ENCODE measurements at regions not wholly inside any gene's neighbourhood (a gene's known extent, or its start where the extent isn't known, plus 50 kb on each side); places are given as distances from the start of the nearest gene placed in this dataset.

- H3K4me1 ChIP-seq (ENCODE audit: control insufficient read depth, insufficient read depth, low read length), result no peaks in the 10 kb centered on the region
- no peaks in the 10 kb centered on the region for H3K79me2 ChIP-seq (ENCODE audit: control insufficient read depth, insufficient read depth, low read length)
- no peak overlapping the region for H3K27ac ChIP-seq (ENCODE audit: control insufficient read depth, insufficient read depth)
- no peak overlapping the region for H3K9ac ChIP-seq (ENCODE audit: control insufficient read depth, insufficient read depth, low read length)
- no peak overlapping the region for H2AFZ ChIP-seq (ENCODE audit: control insufficient read depth, low read depth, low read length)
- intact Hi-C loops (cut with micrococcal nuclease; ENCODE audit: unreplicated experiment) (loop anchor here (10.0 kb wide), 1 partner anchor 298 kb away; no protein-coding TSS in a partner anchor), in situ Hi-C loops (cut with MboI) (no loop called here)
- no TSS peak for BruUV-seq (replicated peaks)
- TF ChIP-seq BHLHE40 (IDR thresholded peaks at IDR 0.05; ENCODE audit: borderline replicate concordance in 1 of 2, low read depth in 2 of 2, low read length in 1 of 2), result peak in 1 of 2 experiments; percentile 50; a peak in 1 of 4 replicates
- TF ChIP-seq HDAC6 (IDR thresholded peaks at IDR 0.05; ENCODE audit: unreplicated experiment), result no peak
- SMC1A ChIA-PET (ENCODE audit: uncharacterized antibody, unreplicated experiment), result no interaction called here
- CTCF ChIA-PET, result interaction anchor here (0.6 to 1.7 kb wide), 2 partner anchors 29 to 553 kb away, joined by 5 to 6 read pairs; no protein-coding TSS in a partner anchor
- no peak overlapping the region for H3K4me3 ChIP-seq
- POLR2A ChIA-PET, result no interaction called here
- RAD21 ChIA-PET (ENCODE audit: unreplicated experiment), result no interaction called here
- H3K27me3 ChIP-seq (replicated peaks in 1 of 2; ENCODE audit: control insufficient read depth in 2 of 2, insufficient read depth in 2 of 2, low read length in 1 of 2), result no peaks in the 10 kb centered on the region
- no peaks in the 10 kb centered on the region for H3K36me3 ChIP-seq (ENCODE audit: control insufficient read depth in 2 of 2, insufficient read depth in 2 of 2, low read length in 1 of 2)
- FAIRE-seq (no peak), ATAC-seq (no peak; the same call in none of the 3 replicates), DNase-seq (ENCODE audit: low read depth, low spot score) (no peak)
- WGBS (ENCODE audit: insufficient coverage, insufficient replicate concordance, low lambda C conversion rate, missing lambda C conversion rate), result 20% methylated on average over 3 of the region's 3 CpGs
- H4K20me1 ChIP-seq (ENCODE audit: control insufficient read depth, insufficient read depth), result no peaks in the 10 kb centered on the region
- H3K9me3 ChIP-seq (replicated peaks; ENCODE audit: control insufficient read depth, insufficient read depth, low read length), result no peaks in the 10 kb centered on the region
- H3K4me2 ChIP-seq (ENCODE audit: control insufficient read depth, insufficient read depth), result no peak overlapping the region
These were observed 58.1 kb upstream of the ERBB4 start for GRCh38 chr2:212596688-212597087.

- H3K36me3 ChIP-seq (ENCODE audit: control insufficient read depth in 2 of 2, insufficient read depth in 2 of 2, low read length in 1 of 2), result no peaks in the 10 kb centered on the region
- ChIA-PET RAD21 (ENCODE audit: unreplicated experiment) (interaction anchor here (0.7 kb wide), 1 partner anchor 61 kb away, joined by 3 read pairs; no protein-coding TSS in a partner anchor), CTCF (interaction anchor here (0.6 to 1.7 kb wide), 2 partner anchors 29 to 553 kb away, joined by 5 to 6 read pairs; no protein-coding TSS in a partner anchor), SMC1A (ENCODE audit: uncharacterized antibody, unreplicated experiment) (no interaction called here), POLR2A (no interaction called here)
- H3K27me3 ChIP-seq (replicated peaks in 1 of 2; ENCODE audit: control insufficient read depth in 2 of 2, insufficient read depth in 2 of 2, low read length in 1 of 2), result no peaks in the 10 kb centered on the region
- H3K4me2 ChIP-seq (ENCODE audit: control insufficient read depth, insufficient read depth), result no peak overlapping the region
- H3K4me3 ChIP-seq, result no peak overlapping the region
- H3K4me1 ChIP-seq (ENCODE audit: control insufficient read depth, insufficient read depth, low read length), result no peaks in the 10 kb centered on the region
- no peaks in the 10 kb centered on the region for H3K9me3 ChIP-seq (replicated peaks; ENCODE audit: control insufficient read depth, insufficient read depth, low read length)
- no peak overlapping the region for H2AFZ ChIP-seq (ENCODE audit: control insufficient read depth, low read depth, low read length)
- no peak overlapping the region for H3K9ac ChIP-seq (ENCODE audit: control insufficient read depth, insufficient read depth, low read length)
- H3K79me2 ChIP-seq (ENCODE audit: control insufficient read depth, insufficient read depth, low read length), result no peaks in the 10 kb centered on the region
- in situ Hi-C loops (cut with MboI) (no loop called here), intact Hi-C loops (cut with micrococcal nuclease; ENCODE audit: unreplicated experiment) (loop anchor here (10.0 kb wide), 1 partner anchor 299 kb away; no protein-coding TSS in a partner anchor)
- no peak overlapping the region for H3K27ac ChIP-seq (ENCODE audit: control insufficient read depth, insufficient read depth)
- DNase-seq (ENCODE audit: low read depth, low spot score), result no peak
- WGBS (ENCODE audit: insufficient coverage, insufficient replicate concordance, low lambda C conversion rate, missing lambda C conversion rate), result 14% methylated on average over 3 of the region's 3 CpGs
- no TSS peak for BruUV-seq (replicated peaks)
- ATAC-seq, result peak; percentile 26; the same call in 1 of the 3 replicates
- FAIRE-seq, result no peak
- no peaks in the 10 kb centered on the region for H4K20me1 ChIP-seq (ENCODE audit: control insufficient read depth, insufficient read depth)
- TF ChIP-seq RAD51 (IDR thresholded peaks at IDR 0.05), result no peak
- no peak for TF ChIP-seq CHD4 (IDR thresholded peaks at IDR 0.05)
- TF ChIP-seq SPI1 (IDR thresholded peaks at IDR 0.05; ENCODE audit: borderline replicate concordance, insufficient read depth, low read depth, low read length), result no peak
- TF ChIP-seq IKZF2 (IDR thresholded peaks at IDR 0.05), result no peak
- no peak for TF ChIP-seq CHD2 (IDR thresholded peaks at IDR 0.05; ENCODE audit: borderline replicate concordance, low read depth, low read length)
- no peak for TF ChIP-seq ZBTB4 (CRISPR knock-in tag; IDR thresholded peaks at IDR 0.05)
- no peak for TF ChIP-seq ZNF274 (IDR thresholded peaks at IDR 0.05; ENCODE audit: insufficient read depth, insufficient read length)
- no peak for TF ChIP-seq SREBF1 (IDR thresholded peaks at IDR 0.05; ENCODE audit: low read length)
- TF ChIP-seq SIN3A (IDR thresholded peaks at IDR 0.05; ENCODE audit: low read depth, low read length), result no peak
These were observed 57.7 kb upstream of the ERBB4 start for GRCh38 chr2:212596276-212596675.

Measured in GM12878 (cell line).